NCI-H2196 treated with DMSO at 0.1 percent for 48 hours (cell line): ENCODE measurements at regions not wholly inside any gene's neighbourhood (a gene's known extent, or its start where the extent isn't known, plus 50 kb on each side); places are given as distances from the start of the nearest gene placed in this dataset.

ENCODE experiments used
- DNase-seq: peaks from one replicate; lab custom pipeline; 2025; ENCODE audit not compliant: unreplicated experiment; lab: John Stamatoyannopoulos, UW

GRCh38 chr18:77736842-77737241, 487.2 kb downstream of the GALR1 start:
- no peak for DNase-seq

- no peak for DNase-seq
Observed at GRCh38 chr18:77737405-77737804, 487.8 kb downstream of the GALR1 start.

GRCh38 chr18:77749089-77749488, 499.4 kb downstream of the GALR1 start:
- DNase-seq = no peak

GRCh38 chr18:77750006-77750405, 500.4 kb downstream of the GALR1 start:
- DNase-seq = no peak

GRCh38 chr18:77754475-77755044, 504.9 kb downstream of the GALR1 start:
- DNase-seq = no peak

- DNase-seq = no peak
Observed at GRCh38 chr18:77755187-77755586, 505.5 kb downstream of the GALR1 start.

GRCh38 chr18:77761332-77761731, 511.7 kb downstream of the GALR1 start:
- DNase-seq = no peak

GRCh38 chr18:77762014-77762413, 512.4 kb downstream of the GALR1 start:
- no peak for DNase-seq

GRCh38 chr18:77762642-77763041, 513.0 kb downstream of the GALR1 start:
- no peak for DNase-seq

GRCh38 chr18:77763530-77764145, 514.0 kb downstream of the GALR1 start:
- DNase-seq = no peak

- peak; percentile 55 for DNase-seq
Observed at GRCh38 chr18:77765468-77765867, 515.8 kb downstream of the GALR1 start.

GRCh38 chr18:77766421-77766820, 516.8 kb downstream of the GALR1 start:
- no peak for DNase-seq

- no peak for DNase-seq
Observed at GRCh38 chr18:77772177-77772576, 522.5 kb downstream of the GALR1 start.

GRCh38 chr18:77776104-77776503, 526.5 kb downstream of the GALR1 start:
- DNase-seq = no peak

- no peak for DNase-seq
Observed at GRCh38 chr18:77777163-77777562, 527.5 kb downstream of the GALR1 start.

- DNase-seq = no peak
Observed at GRCh38 chr18:77784759-77785379, 535.2 kb downstream of the GALR1 start.

GRCh38 chr18:77785415-77785975, 535.8 kb downstream of the GALR1 start:
- no peak for DNase-seq

GRCh38 chr18:77803024-77803423, 553.4 kb downstream of the GALR1 start:
- no peak for DNase-seq

- no peak for DNase-seq
Observed at GRCh38 chr18:77804382-77804781, 554.7 kb downstream of the GALR1 start.

- DNase-seq = no peak
Observed at GRCh38 chr18:77807650-77808049, 558.0 kb downstream of the GALR1 start.

- DNase-seq = peak; percentile 85
Observed at GRCh38 chr18:77811503-77811902, 561.9 kb downstream of the GALR1 start.

GRCh38 chr18:77815666-77816338, 566.2 kb downstream of the GALR1 start:
- DNase-seq = no peak
